ENCODE measurements at regions not wholly inside any gene's neighbourhood (a gene's known extent, or its start where the extent isn't known, plus 50 kb on each side); places are given as distances from the start of the nearest gene placed in this dataset.

DNA sequence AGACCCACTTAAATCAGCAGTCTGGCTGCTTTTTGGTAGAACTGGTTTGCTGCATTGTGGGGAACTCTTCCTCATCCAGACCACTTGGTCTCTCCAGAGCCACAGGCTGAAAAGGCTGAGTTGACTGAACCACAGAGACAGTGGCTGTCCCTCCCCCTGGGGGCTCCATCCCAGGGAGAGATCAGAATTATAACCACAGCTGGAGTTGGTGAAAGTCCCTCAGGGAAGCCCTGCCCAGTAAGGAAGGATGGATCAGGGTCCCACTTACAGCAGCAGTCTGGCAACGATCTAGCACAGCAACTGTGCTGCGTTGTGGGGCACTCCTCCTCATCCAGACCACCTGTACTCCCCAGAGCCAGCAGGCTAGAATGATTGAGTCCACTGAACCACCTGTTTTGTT, 212.7 kb downstream of the SOX3 start:
- H3K36me3 ChIP-seq (ENCODE audit: control insufficient read depth in 1 of 2, insufficient read depth in 2 of 2, low read length in 2 of 2), result no peaks in the 10 kb centered on the region
- H3K27ac ChIP-seq (ENCODE audit: low read depth, low read length), result peak overlapping the region; percentile 15
- H2BK5ac ChIP-seq (ENCODE audit: low read depth, low read length, poor library complexity), result peak overlapping the region; percentile 79
- no peaks in the 10 kb centered on the region for H3K79me2 ChIP-seq (ENCODE audit: control insufficient read depth, insufficient read depth, low read length, poor library complexity)
- H2BK120ac ChIP-seq (ENCODE audit: insufficient read depth, low read length, poor library complexity), result peak overlapping the region; percentile 63
- peak overlapping the region; percentile 1 for H4K91ac ChIP-seq (ENCODE audit: low read depth, low read length)
- no CpG with 5 or more reads among the region's 2 CpGs for whole genome bisulfite sequencing (ENCODE audit: extremely low coverage, insufficient coverage, insufficient read length)
- no peak overlapping the region for H3K4me3 ChIP-seq (ENCODE audit: low read depth, low read length)
- H2BK12ac ChIP-seq (ENCODE audit: low read length), result peak overlapping the region; percentile 72
- peak overlapping the region; percentile 86 for H2AK5ac ChIP-seq (ENCODE audit: low read length)
- peaks cover 6% of the 10 kb centered on the region for H3K79me1 ChIP-seq (ENCODE audit: low read length)
- no peak overlapping the region for H3K4me2 ChIP-seq (ENCODE audit: low read length)
- H4K12ac ChIP-seq (ENCODE audit: low read depth, low read length), result no peak overlapping the region
- H2AFZ ChIP-seq (ENCODE audit: insufficient read depth, low read length, poor library complexity), result no peak overlapping the region
- peak overlapping the region; percentile 69 for H3K4ac ChIP-seq (ENCODE audit: low read depth, low read length)
- H3K14ac ChIP-seq (ENCODE audit: low read length), result no peak overlapping the region
- H3K9me3 ChIP-seq (ENCODE audit: insufficient read depth, low read depth, low read length), result no peaks in the 10 kb centered on the region
- no peak overlapping the region for H3K9ac ChIP-seq (ENCODE audit: low read length)
- no peaks in the 10 kb centered on the region for H3K27me3 ChIP-seq (ENCODE audit: insufficient read depth, low read length)
- no peak overlapping the region for H3K18ac ChIP-seq (ENCODE audit: low read length)
- peaks cover 6% of the 10 kb centered on the region in 2 experiments for H3K4me1 ChIP-seq (ENCODE audit: control insufficient read depth in 1 of 2, insufficient read depth in 2 of 2, low read length in 2 of 2)
- H4K8ac ChIP-seq (ENCODE audit: low read depth, low read length), result peak overlapping the region; percentile 49
- no peak overlapping the region for H3K23ac ChIP-seq (ENCODE audit: low read length)
- DNase-seq, result no peak

- H2BK12ac ChIP-seq (ENCODE audit: low read length), result no peak overlapping the region
- H3K79me1 ChIP-seq (ENCODE audit: low read length), result no peaks in the 10 kb centered on the region
- no peak overlapping the region for H4K91ac ChIP-seq (ENCODE audit: low read depth, low read length)
- H2AFZ ChIP-seq (ENCODE audit: insufficient read depth, low read length, poor library complexity), result no peak overlapping the region
- no peak for DNase-seq
- no peaks in the 10 kb centered on the region for H3K4me1 ChIP-seq (ENCODE audit: control insufficient read depth in 1 of 2, insufficient read depth in 2 of 2, low read length in 2 of 2)
- H3K79me2 ChIP-seq (ENCODE audit: control insufficient read depth, insufficient read depth, low read length, poor library complexity), result no peaks in the 10 kb centered on the region
- H3K4me2 ChIP-seq (ENCODE audit: low read length), result no peak overlapping the region
- H2BK5ac ChIP-seq (ENCODE audit: low read depth, low read length, poor library complexity), result no peak overlapping the region
- H3K36me3 ChIP-seq (ENCODE audit: control insufficient read depth in 1 of 2, insufficient read depth in 2 of 2, low read length in 2 of 2), result no peaks in the 10 kb centered on the region
- H4K12ac ChIP-seq (ENCODE audit: low read depth, low read length), result no peak overlapping the region
- H2BK120ac ChIP-seq (ENCODE audit: insufficient read depth, low read length, poor library complexity), result no peak overlapping the region
- no peak overlapping the region for H3K23ac ChIP-seq (ENCODE audit: low read length)
- no peak overlapping the region for H3K4me3 ChIP-seq (ENCODE audit: low read depth, low read length)
- H3K27ac ChIP-seq (ENCODE audit: low read depth, low read length), result no peak overlapping the region
- H3K18ac ChIP-seq (ENCODE audit: low read length), result no peak overlapping the region
- H2AK5ac ChIP-seq (ENCODE audit: low read length), result no peak overlapping the region
- no peak overlapping the region for H3K4ac ChIP-seq (ENCODE audit: low read depth, low read length)
- no peak overlapping the region for H4K8ac ChIP-seq (ENCODE audit: low read depth, low read length)
- WGBS (ENCODE audit: extremely low coverage, insufficient coverage, insufficient read length), result no CpG with 5 or more reads among the region's 3 CpGs
- H3K14ac ChIP-seq (ENCODE audit: low read length), result no peak overlapping the region
- no peaks in the 10 kb centered on the region for H3K27me3 ChIP-seq (ENCODE audit: insufficient read depth, low read length)
- no peak overlapping the region for H3K9ac ChIP-seq (ENCODE audit: low read length)
- H3K9me3 ChIP-seq (ENCODE audit: insufficient read depth, low read depth, low read length), result no peaks in the 10 kb centered on the region
These were observed 229.9 kb downstream of the SOX3 start for GRCh38 chrX:140274811-140275525.

GRCh38 chrX:140273921-140274320, 230.9 kb downstream of the SOX3 start:
- H3K79me2 ChIP-seq (ENCODE audit: control insufficient read depth, insufficient read depth, low read length, poor library complexity), result no peaks in the 10 kb centered on the region
- H3K23ac ChIP-seq (ENCODE audit: low read length), result no peak overlapping the region
- no peak overlapping the region for H4K91ac ChIP-seq (ENCODE audit: low read depth, low read length)
- H3K27me3 ChIP-seq (ENCODE audit: insufficient read depth, low read length), result no peaks in the 10 kb centered on the region
- H3K18ac ChIP-seq (ENCODE audit: low read length), result no peak overlapping the region
- H3K9me3 ChIP-seq (ENCODE audit: insufficient read depth, low read depth, low read length), result no peaks in the 10 kb centered on the region
- H3K36me3 ChIP-seq (ENCODE audit: control insufficient read depth in 1 of 2, insufficient read depth in 2 of 2, low read length in 2 of 2), result no peaks in the 10 kb centered on the region
- no peak for DNase-seq
- no peak overlapping the region for H3K4me2 ChIP-seq (ENCODE audit: low read length)
- no peak overlapping the region for H2BK5ac ChIP-seq (ENCODE audit: low read depth, low read length, poor library complexity)
- no peak overlapping the region for H3K4me3 ChIP-seq (ENCODE audit: low read depth, low read length)
- H3K14ac ChIP-seq (ENCODE audit: low read length), result no peak overlapping the region
- WGBS (ENCODE audit: extremely low coverage, insufficient coverage, insufficient read length), result no CpG with 5 or more reads among the region's 4 CpGs
- H2AK5ac ChIP-seq (ENCODE audit: low read length), result no peak overlapping the region
- no peak overlapping the region for H2BK12ac ChIP-seq (ENCODE audit: low read length)
- H2AFZ ChIP-seq (ENCODE audit: insufficient read depth, low read length, poor library complexity), result no peak overlapping the region
- no peak overlapping the region for H3K27ac ChIP-seq (ENCODE audit: low read depth, low read length)
- no peak overlapping the region for H3K9ac ChIP-seq (ENCODE audit: low read length)
- H3K4me1 ChIP-seq (ENCODE audit: control insufficient read depth in 1 of 2, insufficient read depth in 2 of 2, low read length in 2 of 2), result no peaks in the 10 kb centered on the region
- no peak overlapping the region for H4K12ac ChIP-seq (ENCODE audit: low read depth, low read length)
- H3K79me1 ChIP-seq (ENCODE audit: low read length), result no peaks in the 10 kb centered on the region
- no peak overlapping the region for H3K4ac ChIP-seq (ENCODE audit: low read depth, low read length)
- H4K8ac ChIP-seq (ENCODE audit: low read depth, low read length), result no peak overlapping the region
- H2BK120ac ChIP-seq (ENCODE audit: insufficient read depth, low read length, poor library complexity), result no peak overlapping the region

- Histone ChIP-seq H2AFZ (ENCODE audit: insufficient read depth, low read length, poor library complexity) (no peak overlapping the region), H3K4me2 (ENCODE audit: low read length) (no peak overlapping the region), H3K9me3 (ENCODE audit: insufficient read depth, low read depth, low read length) (no peaks in the 10 kb centered on the region), H2AK5ac (ENCODE audit: low read length) (no peak overlapping the region), H3K4me3 (ENCODE audit: low read depth, low read length) (no peak overlapping the region), H3K27ac (ENCODE audit: low read depth, low read length) (no peak overlapping the region), H2BK12ac (ENCODE audit: low read length) (no peak overlapping the region), H3K4ac (ENCODE audit: low read depth, low read length) (no peak overlapping the region), H3K79me1 (ENCODE audit: low read length) (no peaks in the 10 kb centered on the region), H3K14ac (ENCODE audit: low read length) (no peak overlapping the region), H3K27me3 (ENCODE audit: insufficient read depth, low read length) (no peaks in the 10 kb centered on the region), H2BK120ac (ENCODE audit: insufficient read depth, low read length, poor library complexity) (no peak overlapping the region), H3K79me2 (ENCODE audit: control insufficient read depth, insufficient read depth, low read length, poor library complexity) (no peaks in the 10 kb centered on the region), H4K12ac (ENCODE audit: low read depth, low read length) (no peak overlapping the region), H3K23ac (ENCODE audit: low read length) (no peak overlapping the region), H3K9ac (ENCODE audit: low read length) (no peak overlapping the region), H4K91ac (ENCODE audit: low read depth, low read length) (no peak overlapping the region), H3K4me1 (ENCODE audit: control insufficient read depth in 1 of 2, insufficient read depth in 2 of 2, low read length in 2 of 2) (no peaks in the 10 kb centered on the region), H4K8ac (ENCODE audit: low read depth, low read length) (no peak overlapping the region), H3K18ac (ENCODE audit: low read length) (no peak overlapping the region), H3K36me3 (ENCODE audit: control insufficient read depth in 1 of 2, insufficient read depth in 2 of 2, low read length in 2 of 2) (no peaks in the 10 kb centered on the region), H2BK5ac (ENCODE audit: low read depth, low read length, poor library complexity) (no peak overlapping the region)
- DNase-seq, result no peak
- no CpG with 5 or more reads among the region's 10 CpGs for WGBS (ENCODE audit: extremely low coverage, insufficient coverage, insufficient read length)
These were observed 254.5 kb downstream of the SOX3 start for GRCh38 chrX:140250391-140250790.

Data from trophoblast cell (in vitro differentiated cells and primary cell).